Upper lobe of right lung (tissue), 1 donor: ENCODE measurements at regions not wholly inside any gene's neighbourhood (a gene's known extent, or its start where the extent isn't known, plus 50 kb on each side); places are given as distances from the start of the nearest gene placed in this dataset.

Source experiments
- ATAC-seq: fragments of 200-7000 bp; cut with Tn5 transposase; one replicate; pipeline ENCODE4 v1.9.1; 2020; ENCODE audit warnings: mild to moderate bottlenecking, moderate library complexity
- DNase-seq: peaks from one replicate; pipeline ENCODE4 v3.0.0-alpha.2; 2020
- H3K27ac ChIP-seq: fragments of 200-600 bp; one replicate; pipeline ENCODE4 v1.8.0; 2022
- H3K27me3 ChIP-seq: fragments of 200-600 bp; one replicate; pipeline ENCODE4 v1.8.0; 2022; ENCODE audit warnings: mild to moderate bottlenecking
- H3K36me3 ChIP-seq: fragments of 200-600 bp; one replicate; pipeline ENCODE4 v1.8.0; 2022
- H3K4me1 ChIP-seq: fragments of 200-600 bp; one replicate; pipeline ENCODE4 v1.8.0; 2022
- H3K4me3 ChIP-seq: fragments of 200-600 bp; one replicate; pipeline ENCODE4 v1.8.0; 2022; ENCODE audit warnings: mild to moderate bottlenecking
- H3K9me3 ChIP-seq: fragments of 200-600 bp; one replicate; pipeline ENCODE4 v1.8.0; 2022
- intact Hi-C: fragments of 100-400 bp; cut with DNase I; formaldehyde crosslinking; loops from one replicate; pipeline ENCODE4 v1.11.0; 2022
- TF ChIP-seq, protein P1 (sequence below): fragments of 200-600 bp; IDR thresholded peaks from one replicate; pipeline ENCODE4 v1.8.0; 2022; ENCODE audit warnings: antibody characterized with exemption
- donor health status: DM: no; HTN: yes; CAD: no; lungs with severe emphysema.

DNA sequence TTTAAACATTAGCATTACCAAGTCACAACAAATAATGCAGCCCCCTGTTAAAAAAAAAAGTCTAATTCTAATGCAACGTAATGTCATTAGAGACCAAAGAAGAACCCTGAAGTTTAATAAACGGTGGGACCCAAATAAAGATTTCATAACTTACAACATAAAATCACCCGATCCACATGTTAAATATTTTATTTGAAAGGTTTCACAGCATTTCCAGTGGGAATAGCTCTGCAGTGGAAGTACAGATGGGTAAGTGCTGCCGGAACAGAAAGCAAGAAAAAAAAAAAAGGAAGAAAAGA is 320.6 kb upstream of the ZMIZ1 start:
- H3K27ac ChIP-seq, result no peak overlapping the region
- intact Hi-C loops, result no loop called here
- ATAC-seq, result no peak
- H3K4me3 ChIP-seq, result no peak overlapping the region
- TF ChIP-seq, protein P1, sequence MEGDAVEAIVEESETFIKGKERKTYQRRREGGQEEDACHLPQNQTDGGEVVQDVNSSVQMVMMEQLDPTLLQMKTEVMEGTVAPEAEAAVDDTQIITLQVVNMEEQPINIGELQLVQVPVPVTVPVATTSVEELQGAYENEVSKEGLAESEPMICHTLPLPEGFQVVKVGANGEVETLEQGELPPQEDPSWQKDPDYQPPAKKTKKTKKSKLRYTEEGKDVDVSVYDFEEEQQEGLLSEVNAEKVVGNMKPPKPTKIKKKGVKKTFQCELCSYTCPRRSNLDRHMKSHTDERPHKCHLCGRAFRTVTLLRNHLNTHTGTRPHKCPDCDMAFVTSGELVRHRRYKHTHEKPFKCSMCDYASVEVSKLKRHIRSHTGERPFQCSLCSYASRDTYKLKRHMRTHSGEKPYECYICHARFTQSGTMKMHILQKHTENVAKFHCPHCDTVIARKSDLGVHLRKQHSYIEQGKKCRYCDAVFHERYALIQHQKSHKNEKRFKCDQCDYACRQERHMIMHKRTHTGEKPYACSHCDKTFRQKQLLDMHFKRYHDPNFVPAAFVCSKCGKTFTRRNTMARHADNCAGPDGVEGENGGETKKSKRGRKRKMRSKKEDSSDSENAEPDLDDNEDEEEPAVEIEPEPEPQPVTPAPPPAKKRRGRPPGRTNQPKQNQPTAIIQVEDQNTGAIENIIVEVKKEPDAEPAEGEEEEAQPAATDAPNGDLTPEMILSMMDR, result no peak
- H3K36me3 ChIP-seq, result no peaks in the 10 kb centered on the region
- H3K27me3 ChIP-seq, result no peaks in the 10 kb centered on the region
- peaks cover 4% of the 10 kb centered on the region for H3K4me1 ChIP-seq
- no peaks in the 10 kb centered on the region for H3K9me3 ChIP-seq
- DNase-seq, result no peak

DNA sequence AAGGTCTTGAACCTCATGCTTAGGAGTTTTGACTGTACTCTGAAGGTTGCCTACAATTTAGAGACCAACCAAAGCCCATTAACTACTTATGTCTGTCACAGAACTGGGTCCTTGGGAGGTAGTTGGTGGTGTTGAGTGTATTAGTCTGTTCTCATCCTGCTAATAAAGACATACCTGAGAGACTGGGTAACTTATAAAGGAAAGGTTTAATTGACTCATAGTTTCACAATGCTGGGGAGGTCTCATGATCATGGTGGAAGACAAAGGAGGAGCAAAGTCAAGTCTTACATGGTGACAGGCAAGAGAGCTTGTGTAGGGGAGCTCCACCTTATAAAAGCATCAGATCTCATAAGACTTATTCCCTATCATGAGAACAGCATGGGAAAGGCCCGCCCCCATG is 319.6 kb upstream of the ZMIZ1 start:
- intact Hi-C loops, result no loop called here
- Histone ChIP-seq H3K9me3 (no peaks in the 10 kb centered on the region), H3K27me3 (no peaks in the 10 kb centered on the region), H3K27ac (no peak overlapping the region), H3K36me3 (no peaks in the 10 kb centered on the region), H3K4me3 (no peak overlapping the region), H3K4me1 (peaks cover 4% of the 10 kb centered on the region)
- no peak for ATAC-seq
- TF ChIP-seq, protein P1, result no peak
- no peak for DNase-seq

DNA sequence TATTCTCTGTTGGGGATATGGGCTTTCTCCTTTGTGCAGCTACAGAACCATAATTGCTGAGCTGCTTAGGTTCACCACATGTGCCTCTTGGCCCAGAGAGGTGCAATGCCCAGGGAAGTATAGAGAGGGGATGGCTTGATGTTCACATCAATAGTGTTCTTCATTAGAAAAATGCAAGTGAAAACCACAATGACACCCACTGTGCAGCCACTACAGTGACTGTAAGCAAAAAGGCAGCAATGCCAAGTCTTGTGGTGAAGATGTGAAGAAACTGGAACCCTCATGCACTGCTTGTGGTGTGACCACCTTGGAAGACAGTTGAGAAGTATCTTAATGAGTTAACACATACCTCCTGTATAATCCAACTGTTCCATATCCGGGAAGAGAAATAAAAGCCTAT is 318.9 kb upstream of the ZMIZ1 start:
- intact Hi-C loops, result no loop called here
- Histone ChIP-seq H3K27me3 (no peaks in the 10 kb centered on the region), H3K4me1 (no peaks in the 10 kb centered on the region), H3K27ac (no peak overlapping the region), H3K9me3 (no peaks in the 10 kb centered on the region), H3K36me3 (no peaks in the 10 kb centered on the region), H3K4me3 (no peak overlapping the region)
- no peak for ATAC-seq
- no peak for DNase-seq
- TF ChIP-seq, protein P1, result no peak

DNA sequence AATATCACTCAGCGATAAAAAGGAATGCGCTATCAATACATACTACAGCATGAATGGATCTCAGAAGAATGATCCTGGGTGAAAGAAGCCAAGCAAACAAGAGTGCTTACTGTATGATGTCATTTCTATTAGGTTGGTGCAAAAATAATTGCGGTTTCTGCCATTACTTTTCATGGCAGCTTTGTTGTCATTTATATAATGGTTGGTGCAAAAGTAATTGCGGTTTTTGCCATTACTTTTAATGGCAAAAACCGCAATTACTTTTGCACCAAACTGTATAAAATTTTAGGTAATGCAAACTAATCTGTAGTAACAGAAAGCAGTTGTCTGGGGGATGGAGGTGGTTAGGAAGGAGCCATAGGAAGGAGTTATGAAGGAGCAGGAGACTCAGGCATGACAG is 318.3 kb upstream of the ZMIZ1 start:
- intact Hi-C loops, result no loop called here
- H3K9me3 ChIP-seq, result no peaks in the 10 kb centered on the region
- H3K4me3 ChIP-seq, result no peak overlapping the region
- H3K4me1 ChIP-seq, result no peaks in the 10 kb centered on the region
- DNase-seq, result no peak
- H3K36me3 ChIP-seq, result no peaks in the 10 kb centered on the region
- H3K27me3 ChIP-seq, result no peaks in the 10 kb centered on the region
- TF ChIP-seq, protein P1, result no peak
- no peak for ATAC-seq
- H3K27ac ChIP-seq, result no peak overlapping the region

DNA sequence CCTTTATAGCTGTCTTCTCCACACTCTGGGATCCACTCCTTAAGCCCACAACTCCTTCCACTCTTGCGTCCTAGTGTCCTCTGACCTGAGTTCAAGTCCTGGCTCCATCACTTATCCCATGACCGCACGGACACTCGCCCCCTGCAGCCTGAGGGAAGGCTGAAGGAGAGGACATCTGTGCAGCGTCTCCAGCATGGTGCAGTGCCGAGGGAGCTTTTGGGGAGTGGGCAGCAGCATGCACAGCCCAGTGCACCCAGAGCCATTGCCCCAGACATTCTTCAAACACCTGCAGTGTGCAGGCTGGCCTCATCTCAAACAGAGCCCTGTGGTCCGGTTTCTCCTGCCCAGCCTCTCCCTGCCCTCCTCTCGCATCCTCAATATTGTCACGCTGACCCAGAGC is 317.1 kb upstream of the ZMIZ1 start:
- Histone ChIP-seq H3K27me3 (no peaks in the 10 kb centered on the region), H3K27ac (no peak overlapping the region), H3K9me3 (no peaks in the 10 kb centered on the region), H3K4me1 (peaks cover 9% of the 10 kb centered on the region), H3K36me3 (no peaks in the 10 kb centered on the region), H3K4me3 (no peak overlapping the region)
- DNase-seq (peak; percentile 47), ATAC-seq (no peak)
- intact Hi-C loops, result no loop called here
- TF ChIP-seq, protein P1, result no peak

DNA sequence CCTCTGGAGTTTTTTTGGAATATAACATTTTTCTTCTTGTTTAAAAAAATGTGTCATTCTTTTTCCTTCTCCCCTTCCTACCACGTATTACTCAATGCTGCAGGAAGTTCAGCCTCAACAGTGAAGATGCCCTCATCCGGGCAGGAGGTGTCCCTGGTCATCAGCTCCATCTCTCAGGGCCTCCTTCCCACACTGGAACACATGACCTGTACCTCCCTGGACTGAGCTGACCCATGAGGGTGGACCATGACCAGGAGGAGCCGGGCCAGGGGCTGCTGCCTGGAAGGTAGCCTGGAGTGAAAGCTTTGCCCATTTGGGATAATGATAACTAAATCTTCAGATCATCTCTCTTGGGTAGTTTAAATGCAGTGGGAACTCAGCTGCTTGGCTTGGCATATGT is 316.5 kb upstream of the ZMIZ1 start:
- Histone ChIP-seq H3K27ac (no peak overlapping the region), H3K27me3 (no peaks in the 10 kb centered on the region), H3K36me3 (no peaks in the 10 kb centered on the region), H3K9me3 (no peaks in the 10 kb centered on the region), H3K4me3 (no peak overlapping the region), H3K4me1 (peaks cover 14% of the 10 kb centered on the region)
- TF ChIP-seq, protein P1, result no peak
- DNase-seq, result no peak
- intact Hi-C loops, result no loop called here
- no peak for ATAC-seq
